ENCODE measurements at regions not wholly inside any gene's neighbourhood (a gene's known extent, or its start where the extent isn't known, plus 50 kb on each side); places are given as distances from the start of the nearest gene placed in this dataset.

DNA sequence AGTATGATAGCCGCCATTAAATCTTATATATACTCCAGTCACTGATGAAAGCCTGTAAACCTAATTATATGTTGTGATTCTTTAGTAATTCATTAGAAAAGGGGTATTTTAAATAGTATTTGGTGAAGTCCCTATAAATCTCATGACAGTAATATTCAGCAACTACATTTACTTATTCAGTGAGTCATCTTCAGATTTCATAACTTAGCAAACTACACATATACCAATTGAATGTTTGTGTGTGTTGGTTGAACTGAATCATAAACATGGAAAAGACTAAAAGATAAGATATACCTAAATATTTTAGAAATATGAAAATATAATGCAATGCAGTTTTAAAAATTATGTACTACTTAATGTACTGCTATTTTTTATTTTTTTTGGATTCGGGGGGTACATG lies 1050.4 kb downstream of the MAT2B start:
- Histone ChIP-seq H3K9ac (ENCODE audit: low read length) (no peak overlapping the region), H3K4me3 (ENCODE audit: low read length) (no peak overlapping the region), H3K27ac (ENCODE audit: low read length) (no peak overlapping the region), H3K27me3 (ENCODE audit: control insufficient read depth, insufficient read depth, low read length) (no peaks in the 10 kb centered on the region), H3K36me3 (ENCODE audit: control insufficient read depth, low read depth, low read length) (no peaks in the 10 kb centered on the region), H3K4me1 (ENCODE audit: control insufficient read depth, low read depth, low read length) (no peaks in the 10 kb centered on the region), H3K9me3 (ENCODE audit: control insufficient read depth, low read depth, low read length) (no peaks in the 10 kb centered on the region)

GRCh38 chr5:164560216-164560615 lies 1054.8 kb downstream of the MAT2B start:
- Histone ChIP-seq H3K9me3 (ENCODE audit: control insufficient read depth, low read depth, low read length) (no peaks in the 10 kb centered on the region), H3K27me3 (ENCODE audit: control insufficient read depth, insufficient read depth, low read length) (no peaks in the 10 kb centered on the region), H3K27ac (ENCODE audit: low read length) (no peak overlapping the region), H3K4me3 (ENCODE audit: low read length) (no peak overlapping the region), H3K36me3 (ENCODE audit: control insufficient read depth, low read depth, low read length) (no peaks in the 10 kb centered on the region), H3K9ac (ENCODE audit: low read length) (no peak overlapping the region), H3K4me1 (ENCODE audit: control insufficient read depth, low read depth, low read length) (peaks cover under 1% of the 10 kb centered on the region)

DNA sequence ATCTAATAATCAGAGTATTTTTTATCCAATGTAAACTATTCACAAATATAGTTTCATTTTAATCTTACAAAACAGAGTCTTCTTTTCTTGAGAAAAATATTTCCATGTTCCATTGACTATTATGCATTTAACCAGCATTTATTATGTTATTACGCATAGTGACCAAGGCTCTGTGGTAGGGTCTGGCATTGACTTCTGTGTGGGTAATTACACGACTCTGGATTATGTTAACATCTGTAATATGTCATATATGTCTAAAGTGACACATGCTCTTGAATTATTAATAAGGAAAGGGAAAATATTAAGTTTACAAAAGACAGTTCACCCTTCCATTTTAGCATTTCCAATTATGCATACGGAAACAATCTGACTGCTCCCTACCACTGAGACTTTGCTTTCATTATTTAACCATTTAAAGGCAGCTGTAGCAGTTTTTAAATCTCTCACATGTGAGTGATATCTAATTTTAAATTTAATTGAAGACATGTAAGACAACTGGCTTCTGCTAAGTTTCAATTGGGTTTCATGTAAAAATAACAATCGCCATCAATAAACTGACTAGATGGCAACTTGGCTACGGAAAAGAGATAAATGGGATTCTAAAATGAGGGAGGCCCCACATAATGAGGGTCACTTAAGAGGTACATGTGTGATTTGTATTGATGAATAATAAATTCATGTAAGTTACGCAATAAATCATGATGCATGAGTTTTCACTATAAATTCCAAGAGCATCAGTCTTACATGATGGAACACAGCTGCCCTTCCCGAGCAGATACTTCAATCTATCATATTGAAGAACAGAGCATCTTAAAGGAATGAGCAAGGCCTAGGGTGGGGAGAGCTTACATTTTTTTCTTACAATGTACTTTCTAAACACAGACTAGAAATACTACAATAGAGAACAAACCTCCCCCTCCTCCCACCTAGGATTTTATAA lies 1056.8 kb downstream of the MAT2B start:
- Histone ChIP-seq H3K27me3 (ENCODE audit: control insufficient read depth, insufficient read depth, low read length) (no peaks in the 10 kb centered on the region), H3K4me3 (ENCODE audit: low read length) (no peak overlapping the region), H3K27ac (ENCODE audit: low read length) (no peak overlapping the region), H3K4me1 (ENCODE audit: control insufficient read depth, low read depth, low read length) (peaks cover 6% of the 10 kb centered on the region), H3K9ac (ENCODE audit: low read length) (no peak overlapping the region), H3K9me3 (ENCODE audit: control insufficient read depth, low read depth, low read length) (no peaks in the 10 kb centered on the region), H3K36me3 (ENCODE audit: control insufficient read depth, low read depth, low read length) (no peaks in the 10 kb centered on the region)

GRCh38 chr5:164563370-164563769 lies 1058.0 kb downstream of the MAT2B start:
- H3K4me1 ChIP-seq (ENCODE audit: control insufficient read depth, low read depth, low read length): peaks cover 6% of the 10 kb centered on the region
- no peaks in the 10 kb centered on the region for H3K9me3 ChIP-seq (ENCODE audit: control insufficient read depth, low read depth, low read length)
- no peak overlapping the region for H3K27ac ChIP-seq (ENCODE audit: low read length)
- H3K9ac ChIP-seq (ENCODE audit: low read length): no peak overlapping the region
- no peaks in the 10 kb centered on the region for H3K27me3 ChIP-seq (ENCODE audit: control insufficient read depth, insufficient read depth, low read length)
- H3K4me3 ChIP-seq (ENCODE audit: low read length): no peak overlapping the region
- no peaks in the 10 kb centered on the region for H3K36me3 ChIP-seq (ENCODE audit: control insufficient read depth, low read depth, low read length)

GRCh38 chr5:164573397-164573796 lies 1068.0 kb downstream of the MAT2B start:
- H3K4me3 ChIP-seq (ENCODE audit: low read length): no peak overlapping the region
- no peaks in the 10 kb centered on the region for H3K36me3 ChIP-seq (ENCODE audit: control insufficient read depth, low read depth, low read length)
- H3K9ac ChIP-seq (ENCODE audit: low read length): no peak overlapping the region
- no peaks in the 10 kb centered on the region for H3K9me3 ChIP-seq (ENCODE audit: control insufficient read depth, low read depth, low read length)
- no peaks in the 10 kb centered on the region for H3K27me3 ChIP-seq (ENCODE audit: control insufficient read depth, insufficient read depth, low read length)
- H3K27ac ChIP-seq (ENCODE audit: low read length): no peak overlapping the region
- H3K4me1 ChIP-seq (ENCODE audit: control insufficient read depth, low read depth, low read length): no peaks in the 10 kb centered on the region

GRCh38 chr5:164577201-164577600 lies 1071.8 kb downstream of the MAT2B start:
- H3K36me3 ChIP-seq (ENCODE audit: control insufficient read depth, low read depth, low read length): no peaks in the 10 kb centered on the region
- no peak overlapping the region for H3K27ac ChIP-seq (ENCODE audit: low read length)
- no peaks in the 10 kb centered on the region for H3K9me3 ChIP-seq (ENCODE audit: control insufficient read depth, low read depth, low read length)

DNA sequence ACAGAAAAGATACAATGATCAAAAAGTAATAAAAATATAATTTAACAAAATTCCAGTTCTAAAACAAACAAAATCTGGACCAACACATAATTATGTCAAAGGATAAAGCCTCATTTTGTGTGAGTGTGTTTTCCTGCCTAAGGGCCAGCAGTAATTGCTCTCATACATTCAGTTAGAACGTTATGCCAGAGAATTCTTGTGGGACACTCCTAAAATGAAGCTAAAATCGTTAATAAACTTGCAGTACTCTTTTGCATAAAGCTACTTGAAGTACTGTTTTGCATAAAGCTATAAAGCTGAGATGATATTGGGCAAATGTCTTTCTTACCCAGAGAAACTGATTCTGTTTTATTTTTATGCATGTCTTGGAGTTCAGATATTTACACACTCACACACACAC lies 1072.3 kb downstream of the MAT2B start:
- H3K4me3 ChIP-seq (ENCODE audit: low read length): no peak overlapping the region
- no peaks in the 10 kb centered on the region for H3K4me1 ChIP-seq (ENCODE audit: control insufficient read depth, low read depth, low read length)
- H3K9me3 ChIP-seq (ENCODE audit: control insufficient read depth, low read depth, low read length): no peaks in the 10 kb centered on the region
- H3K27me3 ChIP-seq (ENCODE audit: control insufficient read depth, insufficient read depth, low read length): no peaks in the 10 kb centered on the region
- no peak overlapping the region for H3K9ac ChIP-seq (ENCODE audit: low read length)
- H3K27ac ChIP-seq (ENCODE audit: low read length): no peak overlapping the region
- no peaks in the 10 kb centered on the region for H3K36me3 ChIP-seq (ENCODE audit: control insufficient read depth, low read depth, low read length)

More at GRCh38 chr5:164577201-164577600, 1071.8 kb downstream of the MAT2B start:
- Histone ChIP-seq H3K9ac (ENCODE audit: low read length) (no peak overlapping the region), H3K27me3 (ENCODE audit: control insufficient read depth, insufficient read depth, low read length) (no peaks in the 10 kb centered on the region), H3K4me3 (ENCODE audit: low read length) (no peak overlapping the region), H3K4me1 (ENCODE audit: control insufficient read depth, low read depth, low read length) (no peaks in the 10 kb centered on the region)

DNA sequence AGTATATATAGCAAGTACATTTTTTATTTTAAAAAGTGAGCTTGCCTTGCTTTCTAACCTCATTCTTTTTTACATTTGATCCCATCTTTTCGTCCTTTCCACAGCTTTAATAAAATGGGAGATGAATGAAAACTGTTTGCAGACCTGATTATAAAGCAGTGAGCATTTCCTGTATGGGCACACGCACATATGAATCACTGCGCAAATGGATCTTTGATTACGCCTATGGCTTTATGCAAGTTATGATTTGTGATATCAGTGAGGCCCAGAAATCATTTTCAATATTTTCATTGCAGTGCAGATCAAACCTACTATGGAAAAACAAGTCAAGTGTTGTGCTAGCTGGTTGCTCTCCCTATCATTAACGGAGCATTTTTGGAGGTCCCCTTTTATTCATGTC lies 1073.0 kb downstream of the MAT2B start:
- H3K36me3 ChIP-seq (ENCODE audit: control insufficient read depth, low read depth, low read length): no peaks in the 10 kb centered on the region
- H3K27me3 ChIP-seq (ENCODE audit: control insufficient read depth, insufficient read depth, low read length): no peaks in the 10 kb centered on the region
- H3K4me3 ChIP-seq (ENCODE audit: low read length): no peak overlapping the region
- no peak overlapping the region for H3K9ac ChIP-seq (ENCODE audit: low read length)
- no peaks in the 10 kb centered on the region for H3K4me1 ChIP-seq (ENCODE audit: control insufficient read depth, low read depth, low read length)
- H3K9me3 ChIP-seq (ENCODE audit: control insufficient read depth, low read depth, low read length): no peaks in the 10 kb centered on the region
- H3K27ac ChIP-seq (ENCODE audit: low read length): no peak overlapping the region

GRCh38 chr5:164578911-164579310 lies 1073.5 kb downstream of the MAT2B start:
- H3K36me3 ChIP-seq (ENCODE audit: control insufficient read depth, low read depth, low read length): no peaks in the 10 kb centered on the region
- no peak overlapping the region for H3K27ac ChIP-seq (ENCODE audit: low read length)
- no peak overlapping the region for H3K9ac ChIP-seq (ENCODE audit: low read length)
- H3K9me3 ChIP-seq (ENCODE audit: control insufficient read depth, low read depth, low read length): no peaks in the 10 kb centered on the region
- no peak overlapping the region for H3K4me3 ChIP-seq (ENCODE audit: low read length)
- H3K4me1 ChIP-seq (ENCODE audit: control insufficient read depth, low read depth, low read length): no peaks in the 10 kb centered on the region
- no peaks in the 10 kb centered on the region for H3K27me3 ChIP-seq (ENCODE audit: control insufficient read depth, insufficient read depth, low read length)

DNA sequence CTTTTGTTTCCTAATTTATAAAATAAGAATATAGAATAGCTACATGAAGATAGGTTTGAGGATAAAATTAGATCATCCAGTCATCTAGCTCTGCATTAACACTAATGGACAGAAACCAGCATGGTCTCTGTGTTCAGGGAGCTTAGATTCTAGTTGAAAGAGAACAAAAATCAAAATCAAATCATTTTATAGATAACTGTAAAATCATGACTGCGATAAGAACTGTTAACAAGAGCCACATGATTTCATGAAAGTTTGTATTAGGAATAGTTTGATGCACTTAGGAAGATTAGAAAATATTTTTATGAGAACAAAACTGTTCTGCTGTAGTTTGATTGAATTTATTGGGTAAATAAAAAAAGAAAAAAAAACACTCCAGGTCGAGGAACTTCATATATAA lies 1074.7 kb downstream of the MAT2B start:
- Histone ChIP-seq H3K27me3 (ENCODE audit: control insufficient read depth, insufficient read depth, low read length) (no peaks in the 10 kb centered on the region), H3K9me3 (ENCODE audit: control insufficient read depth, low read depth, low read length) (no peaks in the 10 kb centered on the region), H3K36me3 (ENCODE audit: control insufficient read depth, low read depth, low read length) (no peaks in the 10 kb centered on the region), H3K27ac (ENCODE audit: low read length) (no peak overlapping the region), H3K4me3 (ENCODE audit: low read length) (no peak overlapping the region), H3K4me1 (ENCODE audit: control insufficient read depth, low read depth, low read length) (no peaks in the 10 kb centered on the region), H3K9ac (ENCODE audit: low read length) (no peak overlapping the region)

DNA sequence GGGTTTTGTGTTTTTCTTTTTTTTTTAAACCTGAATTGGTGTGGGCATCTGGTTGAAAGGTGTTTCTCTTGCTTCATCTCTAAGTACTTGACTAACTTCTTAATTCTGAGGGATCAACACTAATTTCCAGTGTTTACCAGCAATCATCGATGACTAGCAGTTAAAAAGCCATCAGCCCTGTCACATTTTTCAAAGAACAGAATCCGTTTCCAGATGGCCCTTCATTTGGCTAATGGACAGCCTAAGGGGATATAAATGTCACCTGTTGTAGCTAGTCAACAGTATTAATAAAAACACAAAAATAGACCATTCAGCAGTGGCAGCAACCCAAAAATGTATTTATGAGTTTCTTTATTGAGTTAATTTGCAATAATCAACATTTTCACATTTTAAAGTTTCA lies 1076.5 kb downstream of the MAT2B start:
- H3K27me3 ChIP-seq (ENCODE audit: control insufficient read depth, insufficient read depth, low read length): no peaks in the 10 kb centered on the region
- H3K36me3 ChIP-seq (ENCODE audit: control insufficient read depth, low read depth, low read length): no peaks in the 10 kb centered on the region
- no peaks in the 10 kb centered on the region for H3K4me1 ChIP-seq (ENCODE audit: control insufficient read depth, low read depth, low read length)
- no peak overlapping the region for H3K27ac ChIP-seq (ENCODE audit: low read length)
- H3K9me3 ChIP-seq (ENCODE audit: control insufficient read depth, low read depth, low read length): no peaks in the 10 kb centered on the region
- no peak overlapping the region for H3K4me3 ChIP-seq (ENCODE audit: low read length)
- no peak overlapping the region for H3K9ac ChIP-seq (ENCODE audit: low read length)

DNA sequence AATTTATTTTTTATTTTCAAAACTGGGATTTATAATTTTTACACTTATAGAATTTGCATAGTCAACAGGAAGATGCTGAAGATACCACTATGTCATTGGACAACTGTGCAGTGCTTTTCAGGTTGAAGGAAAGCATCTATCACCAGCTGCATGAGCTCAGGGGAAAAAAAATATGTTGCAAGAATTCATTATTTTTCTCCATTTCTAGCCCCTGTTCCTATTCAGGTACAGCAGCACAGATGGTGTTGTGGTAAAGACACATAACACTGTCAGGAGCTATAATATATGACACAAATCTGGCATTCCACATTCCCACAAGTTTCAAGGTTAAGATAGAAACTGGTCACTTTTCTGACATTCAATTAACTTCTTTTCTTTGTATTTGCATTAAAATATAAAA lies 1088.6 kb downstream of the MAT2B start:
- Histone ChIP-seq H3K4me1 (ENCODE audit: control insufficient read depth, low read depth, low read length) (no peaks in the 10 kb centered on the region), H3K4me3 (ENCODE audit: low read length) (no peak overlapping the region), H3K9me3 (ENCODE audit: control insufficient read depth, low read depth, low read length) (no peaks in the 10 kb centered on the region), H3K27ac (ENCODE audit: low read length) (no peak overlapping the region), H3K27me3 (ENCODE audit: control insufficient read depth, insufficient read depth, low read length) (no peaks in the 10 kb centered on the region), H3K36me3 (ENCODE audit: control insufficient read depth, low read depth, low read length) (no peaks in the 10 kb centered on the region), H3K9ac (ENCODE audit: low read length) (no peak overlapping the region)
